ENCODE measurements at regions not wholly inside any gene's neighbourhood (a gene's known extent, or its start where the extent isn't known, plus 50 kb on each side); places are given as distances from the start of the nearest gene placed in this dataset.
A peak's percentile ranks its signal among the peaks of the same experiment; 100 is the strongest.

GRCh38 chr6:4316867-4317400, 181.6 kb upstream of the ECI2 start (continued):
- TF ChIP-seq CREM (IDR thresholded peaks at IDR 0.05; ENCODE audit: low read depth) (peak; percentile 48; the same call in 1 of the 2 replicates), ETV1 (tag; conservative IDR thresholded peaks at IDR 0.05; ENCODE audit: low read depth) (0 out of 2 replicates have a peak, but pooled peaks have one; percentile 9), GABPB1 (CRISPR knock-in tag; IDR thresholded peaks at IDR 0.05) (peak; percentile 26; the same call in 1 of the 2 replicates), ZNF780A (CRISPR knock-in tag; IDR thresholded peaks at IDR 0.05) (peak; percentile 66; the same call in 1 of the 2 replicates), MCM5 (IDR thresholded peaks at IDR 0.05; ENCODE audit: low read depth) (no peak), ZNF316 (IDR thresholded peaks at IDR 0.05) (no peak), KDM4B (IDR thresholded peaks at IDR 0.05; ENCODE audit: borderline replicate concordance in 2 of 2, low read depth in 1 of 2) (peak in 1 of 2 experiments; percentile 34; a peak in 1 of 4 replicates)
- TF ChIP-seq, protein P1, sequence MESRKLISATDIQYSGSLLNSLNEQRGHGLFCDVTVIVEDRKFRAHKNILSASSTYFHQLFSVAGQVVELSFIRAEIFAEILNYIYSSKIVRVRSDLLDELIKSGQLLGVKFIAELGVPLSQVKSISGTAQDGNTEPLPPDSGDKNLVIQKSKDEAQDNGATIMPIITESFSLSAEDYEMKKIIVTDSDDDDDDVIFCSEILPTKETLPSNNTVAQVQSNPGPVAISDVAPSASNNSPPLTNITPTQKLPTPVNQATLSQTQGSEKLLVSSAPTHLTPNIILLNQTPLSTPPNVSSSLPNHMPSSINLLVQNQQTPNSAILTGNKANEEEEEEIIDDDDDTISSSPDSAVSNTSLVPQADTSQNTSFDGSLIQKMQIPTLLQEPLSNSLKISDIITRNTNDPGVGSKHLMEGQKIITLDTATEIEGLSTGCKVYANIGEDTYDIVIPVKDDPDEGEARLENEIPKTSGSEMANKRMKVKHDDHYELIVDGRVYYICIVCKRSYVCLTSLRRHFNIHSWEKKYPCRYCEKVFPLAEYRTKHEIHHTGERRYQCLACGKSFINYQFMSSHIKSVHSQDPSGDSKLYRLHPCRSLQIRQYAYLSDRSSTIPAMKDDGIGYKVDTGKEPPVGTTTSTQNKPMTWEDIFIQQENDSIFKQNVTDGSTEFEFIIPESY (CRISPR knock-in tag; IDR thresholded peaks at IDR 0.05), result 0 out of 2 replicates have a peak, but pooled peaks have one; percentile 20
- TF ChIP-seq, protein P2, sequence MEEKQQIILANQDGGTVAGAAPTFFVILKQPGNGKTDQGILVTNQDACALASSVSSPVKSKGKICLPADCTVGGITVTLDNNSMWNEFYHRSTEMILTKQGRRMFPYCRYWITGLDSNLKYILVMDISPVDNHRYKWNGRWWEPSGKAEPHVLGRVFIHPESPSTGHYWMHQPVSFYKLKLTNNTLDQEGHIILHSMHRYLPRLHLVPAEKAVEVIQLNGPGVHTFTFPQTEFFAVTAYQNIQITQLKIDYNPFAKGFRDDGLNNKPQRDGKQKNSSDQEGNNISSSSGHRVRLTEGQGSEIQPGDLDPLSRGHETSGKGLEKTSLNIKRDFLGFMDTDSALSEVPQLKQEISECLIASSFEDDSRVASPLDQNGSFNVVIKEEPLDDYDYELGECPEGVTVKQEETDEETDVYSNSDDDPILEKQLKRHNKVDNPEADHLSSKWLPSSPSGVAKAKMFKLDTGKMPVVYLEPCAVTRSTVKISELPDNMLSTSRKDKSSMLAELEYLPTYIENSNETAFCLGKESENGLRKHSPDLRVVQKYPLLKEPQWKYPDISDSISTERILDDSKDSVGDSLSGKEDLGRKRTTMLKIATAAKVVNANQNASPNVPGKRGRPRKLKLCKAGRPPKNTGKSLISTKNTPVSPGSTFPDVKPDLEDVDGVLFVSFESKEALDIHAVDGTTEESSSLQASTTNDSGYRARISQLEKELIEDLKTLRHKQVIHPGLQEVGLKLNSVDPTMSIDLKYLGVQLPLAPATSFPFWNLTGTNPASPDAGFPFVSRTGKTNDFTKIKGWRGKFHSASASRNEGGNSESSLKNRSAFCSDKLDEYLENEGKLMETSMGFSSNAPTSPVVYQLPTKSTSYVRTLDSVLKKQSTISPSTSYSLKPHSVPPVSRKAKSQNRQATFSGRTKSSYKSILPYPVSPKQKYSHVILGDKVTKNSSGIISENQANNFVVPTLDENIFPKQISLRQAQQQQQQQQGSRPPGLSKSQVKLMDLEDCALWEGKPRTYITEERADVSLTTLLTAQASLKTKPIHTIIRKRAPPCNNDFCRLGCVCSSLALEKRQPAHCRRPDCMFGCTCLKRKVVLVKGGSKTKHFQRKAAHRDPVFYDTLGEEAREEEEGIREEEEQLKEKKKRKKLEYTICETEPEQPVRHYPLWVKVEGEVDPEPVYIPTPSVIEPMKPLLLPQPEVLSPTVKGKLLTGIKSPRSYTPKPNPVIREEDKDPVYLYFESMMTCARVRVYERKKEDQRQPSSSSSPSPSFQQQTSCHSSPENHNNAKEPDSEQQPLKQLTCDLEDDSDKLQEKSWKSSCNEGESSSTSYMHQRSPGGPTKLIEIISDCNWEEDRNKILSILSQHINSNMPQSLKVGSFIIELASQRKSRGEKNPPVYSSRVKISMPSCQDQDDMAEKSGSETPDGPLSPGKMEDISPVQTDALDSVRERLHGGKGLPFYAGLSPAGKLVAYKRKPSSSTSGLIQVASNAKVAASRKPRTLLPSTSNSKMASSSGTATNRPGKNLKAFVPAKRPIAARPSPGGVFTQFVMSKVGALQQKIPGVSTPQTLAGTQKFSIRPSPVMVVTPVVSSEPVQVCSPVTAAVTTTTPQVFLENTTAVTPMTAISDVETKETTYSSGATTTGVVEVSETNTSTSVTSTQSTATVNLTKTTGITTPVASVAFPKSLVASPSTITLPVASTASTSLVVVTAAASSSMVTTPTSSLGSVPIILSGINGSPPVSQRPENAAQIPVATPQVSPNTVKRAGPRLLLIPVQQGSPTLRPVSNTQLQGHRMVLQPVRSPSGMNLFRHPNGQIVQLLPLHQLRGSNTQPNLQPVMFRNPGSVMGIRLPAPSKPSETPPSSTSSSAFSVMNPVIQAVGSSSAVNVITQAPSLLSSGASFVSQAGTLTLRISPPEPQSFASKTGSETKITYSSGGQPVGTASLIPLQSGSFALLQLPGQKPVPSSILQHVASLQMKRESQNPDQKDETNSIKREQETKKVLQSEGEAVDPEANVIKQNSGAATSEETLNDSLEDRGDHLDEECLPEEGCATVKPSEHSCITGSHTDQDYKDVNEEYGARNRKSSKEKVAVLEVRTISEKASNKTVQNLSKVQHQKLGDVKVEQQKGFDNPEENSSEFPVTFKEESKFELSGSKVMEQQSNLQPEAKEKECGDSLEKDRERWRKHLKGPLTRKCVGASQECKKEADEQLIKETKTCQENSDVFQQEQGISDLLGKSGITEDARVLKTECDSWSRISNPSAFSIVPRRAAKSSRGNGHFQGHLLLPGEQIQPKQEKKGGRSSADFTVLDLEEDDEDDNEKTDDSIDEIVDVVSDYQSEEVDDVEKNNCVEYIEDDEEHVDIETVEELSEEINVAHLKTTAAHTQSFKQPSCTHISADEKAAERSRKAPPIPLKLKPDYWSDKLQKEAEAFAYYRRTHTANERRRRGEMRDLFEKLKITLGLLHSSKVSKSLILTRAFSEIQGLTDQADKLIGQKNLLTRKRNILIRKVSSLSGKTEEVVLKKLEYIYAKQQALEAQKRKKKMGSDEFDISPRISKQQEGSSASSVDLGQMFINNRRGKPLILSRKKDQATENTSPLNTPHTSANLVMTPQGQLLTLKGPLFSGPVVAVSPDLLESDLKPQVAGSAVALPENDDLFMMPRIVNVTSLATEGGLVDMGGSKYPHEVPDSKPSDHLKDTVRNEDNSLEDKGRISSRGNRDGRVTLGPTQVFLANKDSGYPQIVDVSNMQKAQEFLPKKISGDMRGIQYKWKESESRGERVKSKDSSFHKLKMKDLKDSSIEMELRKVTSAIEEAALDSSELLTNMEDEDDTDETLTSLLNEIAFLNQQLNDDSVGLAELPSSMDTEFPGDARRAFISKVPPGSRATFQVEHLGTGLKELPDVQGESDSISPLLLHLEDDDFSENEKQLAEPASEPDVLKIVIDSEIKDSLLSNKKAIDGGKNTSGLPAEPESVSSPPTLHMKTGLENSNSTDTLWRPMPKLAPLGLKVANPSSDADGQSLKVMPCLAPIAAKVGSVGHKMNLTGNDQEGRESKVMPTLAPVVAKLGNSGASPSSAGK (IDR thresholded peaks at IDR 0.05), result peak; percentile 34; the same call in 1 of the 2 replicates
- TF ChIP-seq, protein P3, sequence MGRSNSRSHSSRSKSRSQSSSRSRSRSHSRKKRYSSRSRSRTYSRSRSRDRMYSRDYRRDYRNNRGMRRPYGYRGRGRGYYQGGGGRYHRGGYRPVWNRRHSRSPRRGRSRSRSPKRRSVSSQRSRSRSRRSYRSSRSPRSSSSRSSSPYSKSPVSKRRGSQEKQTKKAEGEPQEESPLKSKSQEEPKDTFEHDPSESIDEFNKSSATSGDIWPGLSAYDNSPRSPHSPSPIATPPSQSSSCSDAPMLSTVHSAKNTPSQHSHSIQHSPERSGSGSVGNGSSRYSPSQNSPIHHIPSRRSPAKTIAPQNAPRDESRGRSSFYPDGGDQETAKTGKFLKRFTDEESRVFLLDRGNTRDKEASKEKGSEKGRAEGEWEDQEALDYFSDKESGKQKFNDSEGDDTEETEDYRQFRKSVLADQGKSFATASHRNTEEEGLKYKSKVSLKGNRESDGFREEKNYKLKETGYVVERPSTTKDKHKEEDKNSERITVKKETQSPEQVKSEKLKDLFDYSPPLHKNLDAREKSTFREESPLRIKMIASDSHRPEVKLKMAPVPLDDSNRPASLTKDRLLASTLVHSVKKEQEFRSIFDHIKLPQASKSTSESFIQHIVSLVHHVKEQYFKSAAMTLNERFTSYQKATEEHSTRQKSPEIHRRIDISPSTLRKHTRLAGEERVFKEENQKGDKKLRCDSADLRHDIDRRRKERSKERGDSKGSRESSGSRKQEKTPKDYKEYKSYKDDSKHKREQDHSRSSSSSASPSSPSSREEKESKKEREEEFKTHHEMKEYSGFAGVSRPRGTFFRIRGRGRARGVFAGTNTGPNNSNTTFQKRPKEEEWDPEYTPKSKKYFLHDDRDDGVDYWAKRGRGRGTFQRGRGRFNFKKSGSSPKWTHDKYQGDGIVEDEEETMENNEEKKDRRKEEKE (IDR thresholded peaks at IDR 0.05; ENCODE audit: borderline replicate concordance in 1 of 2, control insufficient read depth in 1 of 2, low read depth in 2 of 2, low read length in 1 of 2), result no peak

All from K562 (cell line).